Hematopoietic multipotent progenitor cell treated with erythropoietin and hydrocortisone succinate and interleukin-3 and kit ligand, for 15 days (in vitro differentiated cells): ENCODE measurements at regions not wholly inside any gene's neighbourhood (a gene's known extent, or its start where the extent isn't known, plus 50 kb on each side); places are given as distances from the start of the nearest gene placed in this dataset.

ENCODE experiments used
- DNase-seq: peaks from one replicate; pipeline ENCODE4 v3.0.0-alpha.2; 2015; ENCODE audit warnings: low spot score

GRCh38 chr1:8115031-8115768 is 89.1 kb upstream of the ERRFI1 start:
- DNase-seq = no peak

GRCh38 chr1:8113262-8114220 is 87.4 kb upstream of the ERRFI1 start:
- no peak for DNase-seq

- no peak for DNase-seq
These were observed 86.6 kb upstream of the ERRFI1 start for GRCh38 chr1:8112611-8113261.

GRCh38 chr1:8111560-8111959 is 85.5 kb upstream of the ERRFI1 start:
- DNase-seq = no peak

GRCh38 chr1:8109216-8109615 is 83.1 kb upstream of the ERRFI1 start:
- no peak for DNase-seq

GRCh38 chr1:8107897-8108296 is 81.8 kb upstream of the ERRFI1 start:
- DNase-seq = no peak

- DNase-seq = no peak
These were observed 78.4 kb upstream of the ERRFI1 start for GRCh38 chr1:8104278-8105236.

GRCh38 chr1:8097908-8098307 is 71.8 kb upstream of the ERRFI1 start:
- no peak for DNase-seq

- DNase-seq = no peak
These were observed 71.1 kb upstream of the ERRFI1 start for GRCh38 chr1:8097077-8097799.

GRCh38 chr1:8096105-8097011 is 70.2 kb upstream of the ERRFI1 start:
- DNase-seq = no peak

- no peak for DNase-seq
These were observed 69.5 kb upstream of the ERRFI1 start for GRCh38 chr1:8095584-8095983.

GRCh38 chr1:8094481-8095241 is 68.6 kb upstream of the ERRFI1 start:
- no peak for DNase-seq

GRCh38 chr1:8093221-8093980 is 67.3 kb upstream of the ERRFI1 start:
- no peak for DNase-seq

- no peak for DNase-seq
These were observed 66.5 kb upstream of the ERRFI1 start for GRCh38 chr1:8092657-8093056.

GRCh38 chr1:8091691-8092090 is 65.6 kb upstream of the ERRFI1 start:
- DNase-seq = no peak

- no peak for DNase-seq
These were observed 64.2 kb upstream of the ERRFI1 start for GRCh38 chr1:8090241-8090702.

- DNase-seq = no peak
These were observed 63.6 kb upstream of the ERRFI1 start for GRCh38 chr1:8089535-8090228.
